ENCODE measurements at regions not wholly inside any gene's neighbourhood (a gene's known extent, or its start where the extent isn't known, plus 50 kb on each side); places are given as distances from the start of the nearest gene placed in this dataset.

DNA sequence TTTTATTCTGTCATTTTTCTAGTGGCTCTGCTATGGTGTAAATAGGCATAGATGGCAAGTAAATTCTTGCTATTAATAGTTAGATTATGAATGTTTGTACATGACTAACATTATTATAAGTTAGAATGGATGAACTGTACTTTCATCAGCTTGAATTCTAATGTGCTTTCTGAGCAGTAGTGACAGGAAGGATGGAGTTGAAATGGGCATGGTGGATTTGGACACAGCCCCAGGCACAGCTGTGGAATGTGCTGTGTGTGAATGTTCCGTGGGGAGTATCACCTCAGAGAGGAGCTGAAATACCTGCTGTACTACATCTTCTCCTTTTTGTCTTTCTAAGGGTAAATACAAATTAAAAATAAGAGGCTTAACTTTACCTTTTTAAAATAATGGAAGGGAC, 66.8 kb downstream of the FBXO5 start:
- no peak for TF ChIP-seq CTCF (IDR thresholded peaks at IDR 0.05)
- TF ChIP-seq EZH2 (IDR thresholded peaks at IDR 0.05; ENCODE audit: borderline replicate concordance, insufficient read depth, low read depth, low read length, poor library complexity, severe bottlenecking): no peak
